H1 (cell line): ENCODE measurements at regions not wholly inside any gene's neighbourhood (a gene's known extent, or its start where the extent isn't known, plus 50 kb on each side); places are given as distances from the start of the nearest gene placed in this dataset.

Experiments
- CTCF ChIA-PET: fragments of 300-600 bp; sonication (Branson Sonifier 250); formaldehyde crosslinking; loops from one replicate; lab custom pipeline; 2021; ENCODE audit not compliant: partially characterized antibody; lab: Charles Lee
- POLR2A ChIA-PET: fragments of 300-600 bp; sonication (Branson Sonifier 250); formaldehyde crosslinking; loops from one replicate; lab custom pipeline; 2021; ENCODE audit warnings: inconsistent platforms; ENCODE audit not compliant: partially characterized antibody; lab: Charles Lee
- DNase-seq, 2 experiments: peaks; one replicate each; pipeline versions ENCODE4 v3.0.0 to v3.0.0-alpha.2; 2010 to 2022; ENCODE audit warnings: low spot score in 2 of 2, low read depth in 1 of 2, mixed read lengths in 1 of 2
- FAIRE-seq: peaks from 2 replicates; lab custom pipeline; 2011; peaks lifted over from hg19 to GRCh38; lab: Jason Lieb, UNC
- H2AFZ ChIP-seq: 2 replicates; pipeline ENCODE4 v1.8.1; 2012; ENCODE audit warnings: low read length, inconsistent platforms
- H2AK5ac ChIP-seq: 2 replicates; pipeline ENCODE4 v1.6.1; 2013; ENCODE audit warnings: low read depth, low read length
- H2BK120ac ChIP-seq: replicated peaks from 2 replicates; pipeline ENCODE3; 2013; ENCODE audit warnings: low read depth, low read length, inconsistent platforms
- H2BK12ac ChIP-seq: 2 replicates; pipeline ENCODE4 v1.6.1; 2013; ENCODE audit warnings: low read depth, low read length
- H2BK15ac ChIP-seq: 2 replicates; pipeline ENCODE4 v1.6.1; 2013; ENCODE audit warnings: low read length
- H2BK20ac ChIP-seq: 2 replicates; pipeline ENCODE4 v1.6.1; 2013; ENCODE audit warnings: low read length
- H2BK5ac ChIP-seq: 2 replicates; pipeline ENCODE4 v1.6.1; 2013; ENCODE audit warnings: low read depth, low read length
- H3K14ac ChIP-seq: 2 replicates; pipeline ENCODE4 v1.6.1; 2013; ENCODE audit warnings: inconsistent platforms; ENCODE audit not compliant: insufficient read length
- H3K18ac ChIP-seq: 2 replicates; pipeline ENCODE4 v1.6.1; 2013; ENCODE audit warnings: low read length; ENCODE audit errors: extremely low read depth
- H3K23ac ChIP-seq: 2 replicates; pipeline ENCODE4 v1.6.1; 2013; ENCODE audit warnings: inconsistent platforms; ENCODE audit not compliant: insufficient read length
- H3K23me2 ChIP-seq: 2 replicates; pipeline ENCODE4 v1.6.1; 2013; ENCODE audit warnings: low read depth, low read length
- H3K27ac ChIP-seq: 2 replicates; pipeline ENCODE4 v1.6.1; 2011; ENCODE audit warnings: low read depth, low read length, inconsistent platforms
- H3K27me3 ChIP-seq, 4 experiments: replicated peaks in 1 of 4; 1 replicate in 1 of 4; 2 replicates in 3 of 4; pipeline versions ENCODE4 v1.6.1 to v1.8.1; 2011 to 2013; ENCODE audit warnings: low read length in 3 of 4, mild to moderate bottlenecking in 3 of 4, inconsistent platforms in 2 of 4, mixed read lengths in 2 of 4, moderate library complexity in 1 of 4; ENCODE audit not compliant: control insufficient read depth in 3 of 4, insufficient read depth in 3 of 4; ENCODE audit errors: extremely low read depth in 1 of 4
- H3K36me3 ChIP-seq, 4 experiments: 2 replicates each; pipeline versions ENCODE4 v1.6.1 to v1.8.1; 2011 to 2013; ENCODE audit warnings: mild to moderate bottlenecking in 4 of 4, low read length in 3 of 4, moderate library complexity in 2 of 4, control low read depth in 1 of 4, inconsistent platforms in 1 of 4; ENCODE audit not compliant: insufficient read depth in 4 of 4, control insufficient read depth in 2 of 4
- H3K4ac ChIP-seq: replicated peaks from 2 replicates; pipeline ENCODE3; 2013; ENCODE audit warnings: low read length, low read depth, mixed read lengths, inconsistent platforms; ENCODE audit not compliant: insufficient read length
- H3K4me1 ChIP-seq, 4 experiments: replicated peaks in 1 of 4; 1 replicate in 1 of 4; 2 replicates in 3 of 4; pipeline versions ENCODE4 v1.6.1 to v1.8.1; 2011 to 2013; ENCODE audit warnings: low read length in 3 of 4, inconsistent platforms in 2 of 4, mixed read lengths in 1 of 4; ENCODE audit not compliant: insufficient read depth in 4 of 4, control insufficient read depth in 3 of 4
- H3K4me2 ChIP-seq, 2 experiments: 2 replicates each; pipeline versions ENCODE4 v1.6.1 to v1.8.1; 2011 to 2013; ENCODE audit warnings: low read depth in 2 of 2, low read length in 2 of 2, control low read depth in 1 of 2, inconsistent platforms in 1 of 2, mild to moderate bottlenecking in 1 of 2; ENCODE audit not compliant: insufficient read depth in 1 of 2
- H3K4me3 ChIP-seq, 4 experiments: fragments of 200-600, 300-600 bp in 1 of 4; sonication (generic), shearing (Covaris generic), sonication (Bioruptor Twin) in 1 of 4; 2 replicates each; pipeline versions ENCODE4 v1.5.1 to v1.8.1; 2011 to 2016; ENCODE audit warnings: low read length in 4 of 4, low read depth in 3 of 4, control low read depth in 2 of 4, inconsistent platforms in 2 of 4, mild to moderate bottlenecking in 2 of 4, mixed read lengths in 1 of 4, moderate library complexity in 1 of 4; ENCODE audit not compliant: insufficient read depth in 2 of 4; ENCODE audit errors: extremely low read depth in 1 of 4
- H3K56ac ChIP-seq: replicated peaks from 2 replicates; pipeline ENCODE3; 2013; ENCODE audit warnings: low read depth, mild to moderate bottlenecking, mixed read lengths, low read length, inconsistent platforms; ENCODE audit not compliant: insufficient read length
- H3K79me1 ChIP-seq: 2 replicates; pipeline ENCODE4 v1.6.1; 2013; ENCODE audit warnings: low read depth, low read length, control low read depth
- H3K79me2 ChIP-seq, 2 experiments: 2 replicates each; pipeline versions ENCODE4 v1.6.1 to v1.8.1; 2012 to 2013; ENCODE audit warnings: low read length in 2 of 2, mild to moderate bottlenecking in 2 of 2, inconsistent platforms in 1 of 2; ENCODE audit not compliant: insufficient read depth in 2 of 2, control insufficient read depth in 1 of 2
- H3K9ac ChIP-seq, 4 experiments: replicated peaks in 1 of 4; 1 replicate in 1 of 4; 2 replicates in 3 of 4; pipeline versions ENCODE4 v1.6.1 to v1.8.1; 2011 to 2013; ENCODE audit warnings: low read depth in 3 of 4, low read length in 3 of 4, control low read depth in 2 of 4, mild to moderate bottlenecking in 2 of 4, moderate library complexity in 2 of 4, inconsistent platforms in 1 of 4; ENCODE audit errors: extremely low read depth in 1 of 4
- H3K9me3 ChIP-seq, 2 experiments: 2 replicates each; pipeline versions ENCODE4 v1.6.1 to v1.8.1; 2012 to 2013; ENCODE audit warnings: mild to moderate bottlenecking in 2 of 2, moderate library complexity in 2 of 2, control low read depth in 1 of 2, inconsistent platforms in 1 of 2, low read depth in 1 of 2, low read length in 1 of 2, mixed read lengths in 1 of 2; ENCODE audit not compliant: insufficient read depth in 2 of 2
- H4K20me1 ChIP-seq, 2 experiments: replicated peaks in 1 of 2; 2 replicates each; pipeline versions ENCODE3 to v1.8.1; 2011 to 2013; ENCODE audit warnings: inconsistent platforms in 2 of 2, low read length in 2 of 2, mild to moderate bottlenecking in 1 of 2; ENCODE audit not compliant: insufficient read depth in 2 of 2, control insufficient read depth in 1 of 2
- H4K5ac ChIP-seq: 2 replicates; pipeline ENCODE4 v1.6.1; 2013; ENCODE audit warnings: low read length, low read depth, mixed read lengths, inconsistent platforms; ENCODE audit not compliant: insufficient read length
- H4K8ac ChIP-seq: 2 replicates; pipeline ENCODE4 v1.8.0; 2013; ENCODE audit warnings: mild to moderate bottlenecking, moderate library complexity, low read length, inconsistent platforms; ENCODE audit not compliant: insufficient read depth; ENCODE audit errors: extremely low read depth
- H4K91ac ChIP-seq: replicated peaks from 2 replicates; pipeline ENCODE3; 2013; ENCODE audit warnings: low read length, mixed read lengths, inconsistent platforms; ENCODE audit not compliant: insufficient read length
- BACH1 ChIP-seq: IDR thresholded peaks from 2 replicates; pipeline ENCODE4 v1.6.1; 2012; ENCODE audit warnings: low read length, improper control_type of control experiment
- CBX5 ChIP-seq: fragments of 300-800, 300-1000 bp; sonication (generic); IDR thresholded peaks from 2 replicates; pipeline ENCODE4 v1.7.1; 2016; ENCODE audit warnings: antibody characterized with exemption, low read length, low read depth
- CHD1 ChIP-seq: IDR thresholded peaks from 2 replicates; pipeline ENCODE4 v1.6.1; 2012; ENCODE audit warnings: low read depth, low read length, improper control_type of control experiment
- CTBP2 ChIP-seq: IDR thresholded peaks from 2 replicates; pipeline ENCODE4 v1.7.0; 2011; ENCODE audit warnings: borderline replicate concordance, mild to moderate bottlenecking, moderate library complexity, mixed read lengths, low read length; ENCODE audit not compliant: insufficient read depth, insufficient read length
- EZH2 ChIP-seq: fragments of 200-600 bp; sonication (generic); IDR thresholded peaks from 2 replicates; pipeline ENCODE4 v1.7.1; 2012; ENCODE audit warnings: low read depth, mild to moderate bottlenecking, moderate library complexity, low read length, inconsistent platforms; ENCODE audit not compliant: severe bottlenecking
- FOSL1 ChIP-seq: IDR thresholded peaks from 2 replicates; pipeline ENCODE4 v1.6.1; 2011; ENCODE audit warnings: mild to moderate bottlenecking, low read depth, low read length, moderate library complexity; ENCODE audit not compliant: insufficient read depth
- SIN3A ChIP-seq, 2 experiments: IDR thresholded peaks in 1 of 2; conservative IDR thresholded peaks in 1 of 2; 2 replicates each; pipeline ENCODE4 v1.6.1; 2011 to 2012; ENCODE audit warnings: low read length in 2 of 2, improper control_type of control experiment in 1 of 2, low read depth in 1 of 2, mild to moderate bottlenecking in 1 of 2
- SUZ12 ChIP-seq: fragments of 200-600 bp; sonication (generic); IDR thresholded peaks from 2 replicates; pipeline ENCODE4 v1.6.1; 2012; ENCODE audit warnings: mild to moderate bottlenecking, inconsistent platforms, low read length, moderate library complexity, mixed read lengths
- WGBS, 2 experiments: shearing (Covaris generic) in 1 of 2; methylation state at CpG; one replicate each; pipeline versions ENCODE4 v1.1.6 to v1.1.7; 2013 to 2015; ENCODE audit warnings: low lambda C conversion rate in 2 of 2, mixed read lengths in 2 of 2, inconsistent platforms in 1 of 2, low coverage in 1 of 2, missing lambda C conversion rate in 1 of 2; ENCODE audit not compliant: insufficient replicate concordance in 2 of 2, insufficient coverage in 1 of 2, insufficient read length in 1 of 2; ENCODE audit errors: extremely low coverage in 1 of 2, missing lambda C conversion rate in 1 of 2; 5-methylcytosine and 5-hydroxymethylcytosine counted together
- TF ChIP-seq, protein P1 (sequence below): IDR thresholded peaks from 2 replicates; pipeline ENCODE4 v1.6.1; 2011; ENCODE audit warnings: low read length, improper control_type of control experiment

DNA sequence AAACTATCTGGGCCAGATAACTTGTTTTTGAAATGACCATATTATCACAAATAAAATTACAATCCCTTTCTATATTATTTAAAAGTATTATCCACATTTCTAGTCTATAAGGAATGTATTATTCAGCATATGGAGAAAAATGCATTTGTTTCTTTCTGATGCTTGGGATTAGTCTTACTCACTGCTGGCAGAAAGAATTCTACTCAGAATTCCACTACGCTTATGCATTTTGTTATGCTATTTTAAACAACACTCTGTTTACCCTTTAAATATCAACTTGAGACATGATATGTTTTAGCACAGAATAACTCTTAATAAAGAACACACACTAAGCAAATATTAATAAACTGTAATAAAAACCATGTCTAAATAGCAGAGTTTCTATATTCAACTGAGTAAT is 77.6 kb upstream of the ANO3 start:
- Histone ChIP-seq H4K91ac (no peak overlapping the region), H3K27me3 (no peaks in the 10 kb centered on the region), H3K79me1 (no peaks in the 10 kb centered on the region), H2BK120ac (no peak overlapping the region), H3K4me1 (no peaks in the 10 kb centered on the region), H2BK20ac (no peak overlapping the region), H3K23ac (no peak overlapping the region), H3K36me3 (no peaks in the 10 kb centered on the region), H3K79me2 (no peaks in the 10 kb centered on the region), H2AFZ (no peak overlapping the region), H3K9ac (no peak overlapping the region), H3K4me3 (no peak overlapping the region), H3K18ac (no peak overlapping the region), H3K4ac (no peak overlapping the region), H3K14ac (no peak overlapping the region), H2BK5ac (no peak overlapping the region), H3K27ac (no peak overlapping the region), H3K4me2 (no peak overlapping the region), H2BK12ac (no peak overlapping the region), H3K56ac (no peak overlapping the region), H3K9me3 (no peaks in the 10 kb centered on the region), H4K8ac (no peak overlapping the region), H2AK5ac (no peak overlapping the region), H4K20me1 (no peaks in the 10 kb centered on the region), H2BK15ac (no peak overlapping the region), H3K23me2 (no peaks in the 10 kb centered on the region), H4K5ac (no peak overlapping the region)
- ChIA-PET CTCF (interaction anchor here (0.9 kb wide), 1 partner anchor 12 kb away, joined by 3 read pairs; no protein-coding TSS in a partner anchor), POLR2A (no interaction called here)
- WGBS, 2 experiments: 6% methylated on average over 1 of the region's 1 CpG; no CpG with 5 or more reads in 1 of the 2 experiments
- FAIRE-seq: no peak
- no peak for DNase-seq
- TF ChIP-seq, protein P1, sequence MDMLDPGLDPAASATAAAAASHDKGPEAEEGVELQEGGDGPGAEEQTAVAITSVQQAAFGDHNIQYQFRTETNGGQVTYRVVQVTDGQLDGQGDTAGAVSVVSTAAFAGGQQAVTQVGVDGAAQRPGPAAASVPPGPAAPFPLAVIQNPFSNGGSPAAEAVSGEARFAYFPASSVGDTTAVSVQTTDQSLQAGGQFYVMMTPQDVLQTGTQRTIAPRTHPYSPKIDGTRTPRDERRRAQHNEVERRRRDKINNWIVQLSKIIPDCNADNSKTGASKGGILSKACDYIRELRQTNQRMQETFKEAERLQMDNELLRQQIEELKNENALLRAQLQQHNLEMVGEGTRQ: no peak
- no peak for TF ChIP-seq SUZ12
- no peak for TF ChIP-seq SIN3A (conservative IDR thresholded peaks at IDR 0.05 in 1 of 2, IDR thresholded peaks at IDR 0.05 in 1 of 2; ENCODE audit: low read depth in 1 of 2, low read length in 2 of 2)
- no peak for TF ChIP-seq FOSL1
- TF ChIP-seq BACH1: no peak
- no peak for TF ChIP-seq CBX5
- TF ChIP-seq EZH2: no peak
- no peak for TF ChIP-seq CTBP2
- TF ChIP-seq CHD1: no peak
